K562 (cell line): ENCODE measurements at regions not wholly inside any gene's neighbourhood (a gene's known extent, or its start where the extent isn't known, plus 50 kb on each side); places are given as distances from the start of the nearest gene placed in this dataset.

ENCODE experiments used
- ATAC-seq: fragments of 200-7000 bp; cut with Tn5 transposase; 3 replicates; pipeline ENCODE4 v1.9.1; 2020; ENCODE audit warnings: moderate library complexity
- BruUV-seq: library from RNA; stranded (reverse); fragments of 400-500 nt; replicated peaks from 2 replicates; lab custom pipeline; 2021; lab: Mats Ljungman, UMichigan
- CTCF ChIA-PET: fragments of 300-600 bp; formaldehyde crosslinking; extraction: SDS; loops from one replicate; lab custom pipeline; 2021; ENCODE audit warnings: low intra/inter-chr PET ratio; lab: Yijun Ruan, JAX
- POLR2A ChIA-PET: fragments of 300-600, 350-650 bp; sonication (Branson Sonifier 250); formaldehyde crosslinking; extraction: SDS; loops from one replicate; lab custom pipeline; 2021; ENCODE audit warnings: antibody characterized with exemption, inconsistent platforms; lab: Yijun Ruan, JAX
- DNase-seq, 4 experiments: peaks; one replicate each; pipeline versions ENCODE4 v3.0.0 to v3.0.0-alpha.2; 2011 to 2018; ENCODE audit warnings: low spot score in 3 of 4, mixed read lengths in 3 of 4; ENCODE audit errors: extremely low read depth in 1 of 4
- FAIRE-seq: peaks from 2 replicates; lab custom pipeline; 2011; peaks lifted over from hg19 to GRCh38; lab: Jason Lieb, UNC
- H2AFZ ChIP-seq: 2 replicates; pipeline ENCODE4 v1.6.0; 2011; ENCODE audit warnings: low read depth, low read length, control low read depth, inconsistent platforms
- H3K27ac ChIP-seq: fragments of 200-600 bp; 3 replicates; pipeline ENCODE4 v1.8.0; 2011; ENCODE audit warnings: low read depth, mild to moderate bottlenecking, control low read depth, inconsistent platforms, low read length, moderate library complexity, mixed read lengths; ENCODE audit errors: extremely low read depth
- H3K27me3 ChIP-seq, 2 experiments: fragments of 300-600 bp in 1 of 2; 2 replicates in 1 of 2; 3 replicates in 1 of 2; pipeline versions ENCODE4 v1.6.0 to v1.8.0; 2011; ENCODE audit warnings: inconsistent platforms in 2 of 2, low read length in 2 of 2, mild to moderate bottlenecking in 1 of 2, mixed read lengths in 1 of 2, moderate library complexity in 1 of 2; ENCODE audit not compliant: control insufficient read depth in 2 of 2, insufficient read depth in 2 of 2
- H3K36me3 ChIP-seq: fragments of 300-600 bp; 3 replicates; pipeline ENCODE4 v1.8.0; 2011; ENCODE audit warnings: mild to moderate bottlenecking, low read length, inconsistent platforms; ENCODE audit not compliant: control insufficient read depth, insufficient read depth
- H3K4me1 ChIP-seq, 2 experiments: fragments of 200-600 bp in 1 of 2; replicated peaks in 1 of 2; 2 replicates in 1 of 2; 3 replicates in 1 of 2; pipeline versions ENCODE4 v1.5.1 to v1.8.0; 2011; ENCODE audit warnings: inconsistent platforms in 2 of 2, low read length in 2 of 2, mild to moderate bottlenecking in 1 of 2, mixed read lengths in 1 of 2, moderate library complexity in 1 of 2; ENCODE audit not compliant: control insufficient read depth in 2 of 2, insufficient read depth in 2 of 2
- H3K4me2 ChIP-seq: 2 replicates; pipeline ENCODE4 v1.6.1; 2011; ENCODE audit warnings: low read length, control low read depth, inconsistent platforms, mixed read lengths; ENCODE audit not compliant: insufficient read depth
- H3K4me3 ChIP-seq: fragments of 200-600 bp; sonication (generic), shearing (Covaris generic); 2 replicates; pipeline ENCODE4 v1.5.1; 2016; ENCODE audit warnings: control low read depth, inconsistent platforms
- H3K79me2 ChIP-seq: fragments of 200-600 bp; 3 replicates; pipeline ENCODE4 v1.8.0; 2011; ENCODE audit warnings: low read length, inconsistent platforms; ENCODE audit not compliant: control insufficient read depth, insufficient read depth
- H3K9ac ChIP-seq, 2 experiments: 2 replicates each; pipeline versions ENCODE4 v1.6.0 to v1.6.1; 2011; ENCODE audit warnings: low read depth in 2 of 2, low read length in 2 of 2, control low read depth in 1 of 2, inconsistent platforms in 1 of 2, mild to moderate bottlenecking in 1 of 2, mixed read lengths in 1 of 2; ENCODE audit not compliant: insufficient read depth in 1 of 2
- H3K9me1 ChIP-seq: one replicate; pipeline ENCODE4 v1.6.0; 2011; ENCODE audit warnings: inconsistent platforms, mild to moderate bottlenecking, low read length, moderate library complexity; ENCODE audit not compliant: control insufficient read depth, insufficient read depth
- H3K9me3 ChIP-seq: replicated peaks from 2 replicates; pipeline ENCODE4 v1.5.1; 2011; ENCODE audit warnings: low read depth, low read length, inconsistent platforms; ENCODE audit not compliant: control insufficient read depth, insufficient read depth
- H4K20me1 ChIP-seq: replicated peaks from 2 replicates; pipeline ENCODE4 v1.6.1; 2011; ENCODE audit warnings: low read length, inconsistent platforms, mixed read lengths; ENCODE audit not compliant: control insufficient read depth, insufficient read depth
- ARID3A ChIP-seq: IDR thresholded peaks from 2 replicates; pipeline ENCODE4 v1.6.1; 2012; ENCODE audit warnings: low read depth, low read length, improper control_type of control experiment, borderline replicate concordance
- ATF7 ChIP-seq: fragments of 450-650 bp; IDR thresholded peaks from 2 replicates; pipeline ENCODE4 v1.7.1; 2014; ENCODE audit warnings: mild to moderate bottlenecking, moderate library complexity
- C11orf30 ChIP-seq: fragments of 450-650 bp; IDR thresholded peaks from 2 replicates; pipeline ENCODE4 v1.6.1; 2016; ENCODE audit warnings: low read depth, mild to moderate bottlenecking
- CEBPB ChIP-seq: fragments of 450-650 bp; IDR thresholded peaks from 2 replicates; pipeline ENCODE4 v1.6.1; 2016; ENCODE audit warnings: missing genetic modification characterization, missing compliant biosample characterization
- ELK3 ChIP-seq: fragments of 450-650 bp; formaldehyde crosslinking; IDR thresholded peaks from 2 replicates; pipeline ENCODE4 v1.4.0; 2020; ENCODE audit warnings: mild to moderate bottlenecking
- GTF2E2 ChIP-seq: fragments of 200-800 bp; sonication (Bioruptor generic); IDR thresholded peaks from 2 replicates; pipeline ENCODE4 v1.6.1; 2016; ENCODE audit warnings: missing genetic modification characterization, missing compliant biosample characterization
- MAFF ChIP-seq: IDR thresholded peaks from 2 replicates; pipeline ENCODE4 v1.6.1; 2012; ENCODE audit warnings: low read length, improper control_type of control experiment
- MAFG ChIP-seq: fragments of 450-650 bp; conservative IDR thresholded peaks from 2 replicates; pipeline ENCODE4 v1.6.1; 2016; ENCODE audit warnings: missing genetic modification characterization, missing compliant biosample characterization
- POLR2AphosphoS2 ChIP-seq: IDR thresholded peaks from 2 replicates; pipeline ENCODE4 v1.6.1; 2012; ENCODE audit warnings: low read length, improper control_type of control experiment
- RCOR1 ChIP-seq, 2 experiments: IDR thresholded peaks; 2 replicates each; pipeline ENCODE4 v1.6.1; 2012; ENCODE audit warnings: low read depth in 2 of 2, low read length in 2 of 2, borderline replicate concordance in 1 of 2, improper control_type of control experiment in 1 of 2
- SIN3B ChIP-seq: fragments of 450-650 bp; IDR thresholded peaks from 2 replicates; pipeline ENCODE4 v1.6.1; 2017; ENCODE audit warnings: low read depth, mild to moderate bottlenecking, moderate library complexity
- SMARCA4 ChIP-seq: fragments of 450-650 bp; IDR thresholded peaks from 2 replicates; pipeline ENCODE4 v1.6.1; 2016
- TAL1 ChIP-seq: fragments of 450-650 bp; IDR thresholded peaks from 2 replicates; pipeline ENCODE4 v1.6.1; 2016; ENCODE audit warnings: mild to moderate bottlenecking
- TRIM24 ChIP-seq, 2 experiments: fragments of 450-650 bp; IDR thresholded peaks; 2 replicates each; pipeline ENCODE4 v1.6.1; 2016
- ZEB2 ChIP-seq: fragments of 450-650 bp; IDR thresholded peaks from 2 replicates; pipeline ENCODE4 v1.6.1; 2016
- ZNF184 ChIP-seq: sonication (generic); formaldehyde crosslinking; IDR thresholded peaks from 2 replicates; pipeline ENCODE4 v1.5.0; 2020; ENCODE audit warnings: missing genetic modification reagents
- ZNF384 ChIP-seq: IDR thresholded peaks from 2 replicates; pipeline ENCODE4 v1.6.1; 2012; ENCODE audit warnings: low read depth, low read length, improper control_type of control experiment
- in situ Hi-C: fragments of 300-500 bp; cut with MboI; formaldehyde crosslinking; loops from 4 replicates; pipeline ENCODE4 v1.15.0; 2018; ENCODE audit warnings: inconsistent platforms, mixed read lengths
- intact Hi-C: fragments of 100-400 bp; cut with micrococcal nuclease; formaldehyde crosslinking; loops from 2 replicates; pipeline ENCODE4 v1.14.2; 2022
- TF ChIP-seq, protein P1 (sequence below): fragments of 450-650 bp; formaldehyde crosslinking; IDR thresholded peaks from 2 replicates; pipeline ENCODE4 v1.4.0; 2020; ENCODE audit warnings: mild to moderate bottlenecking, moderate library complexity

GRCh38 chr11:38766796-38767195 is 2168.8 kb upstream of the RAG2 start:
- Histone ChIP-seq H3K36me3 (no peaks in the 10 kb centered on the region), H3K9ac (no peak overlapping the region), H3K4me2 (no peak overlapping the region), H2AFZ (no peak overlapping the region), H3K4me1 (peaks cover 0 to 2% of the 10 kb centered on the region in 2 experiments; a peak in 1 of 5 replicates), H4K20me1 (no peaks in the 10 kb centered on the region), H3K27ac (no peak overlapping the region; the same call in 2 of the 3 replicates), H3K4me3 (no peak overlapping the region), H3K27me3 (no peaks in the 10 kb centered on the region), H3K9me1 (no peaks in the 10 kb centered on the region), H3K79me2 (no peaks in the 10 kb centered on the region), H3K9me3 (no peaks in the 10 kb centered on the region)
- POLR2A ChIA-PET, result no interaction called here
- ATAC-seq (peak; percentile 80), FAIRE-seq (no peak), DNase-seq (peak in 1 of 4 experiments; percentile 17)
- no TSS peak for BruUV-seq
- CTCF ChIA-PET, result no interaction called here
- in situ Hi-C loops, result no loop called here
- intact Hi-C loops, result no loop called here
- TF ChIP-seq GTF2E2 (no peak), C11orf30 (peak; percentile 11; the same call in 1 of the 2 replicates), RCOR1 (IDR thresholded peaks at IDR 0.05; ENCODE audit: borderline replicate concordance in 1 of 2, low read depth in 2 of 2, low read length in 2 of 2) (0 out of 4 replicates have a peak, but pooled peaks of 1 of the 2 experiments have one; percentile 6), SMARCA4 (peak; percentile 70), SIN3B (no peak), MAFF (peak; percentile 13; the same call in 1 of the 2 replicates), ZEB2 (peak; percentile 64), POLR2AphosphoS2 (no peak), MAFG (tag) (peak; percentile 37; the same call in 1 of the 2 replicates), ARID3A (no peak), ELK3 (CRISPR knock-in tag) (no peak), ZNF184 (CRISPR knock-in tag) (0 out of 2 replicates have a peak, but pooled peaks have one; percentile 57), TRIM24 (IDR thresholded peaks at IDR 0.05) (peak; percentile 93), ZNF384 (peak; percentile 57), TAL1 (peak; percentile 71), CEBPB (tag) (peak; percentile 68), ATF7 (peak; percentile 61)
- TF ChIP-seq, protein P1, sequence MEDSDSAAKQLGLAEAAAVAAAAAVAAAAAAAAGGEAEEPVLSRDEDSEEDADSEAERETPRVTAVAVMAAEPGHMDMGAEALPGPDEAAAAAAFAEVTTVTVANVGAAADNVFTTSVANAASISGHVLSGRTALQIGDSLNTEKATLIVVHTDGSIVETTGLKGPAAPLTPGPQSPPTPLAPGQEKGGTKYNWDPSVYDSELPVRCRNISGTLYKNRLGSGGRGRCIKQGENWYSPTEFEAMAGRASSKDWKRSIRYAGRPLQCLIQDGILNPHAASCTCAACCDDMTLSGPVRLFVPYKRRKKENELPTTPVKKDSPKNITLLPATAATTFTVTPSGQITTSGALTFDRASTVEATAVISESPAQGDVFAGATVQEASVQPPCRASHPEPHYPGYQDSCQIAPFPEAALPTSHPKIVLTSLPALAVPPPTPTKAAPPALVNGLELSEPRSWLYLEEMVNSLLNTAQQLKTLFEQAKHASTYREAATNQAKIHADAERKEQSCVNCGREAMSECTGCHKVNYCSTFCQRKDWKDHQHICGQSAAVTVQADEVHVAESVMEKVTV, result no peak
